Stimulated activated CD4-positive, alpha-beta T cell treated with anti-CD3 and anti-CD28 coated beads, Interleukin-15, amount 100 ng/mL, for 48 hours (primary cell): ENCODE measurements at regions not wholly inside any gene's neighbourhood (a gene's known extent, or its start where the extent isn't known, plus 50 kb on each side); places are given as distances from the start of the nearest gene placed in this dataset.

Experiments
- DNase-seq, 2 donors: peaks; one replicate each; pipeline ENCODE4 v3.0.0-alpha.2; 2020; ENCODE audit warnings: low read depth in 2 of 2

- DNase-seq = no peak
Observed at GRCh38 chr15:69505956-69506556, 53.4 kb downstream of the RPLP1 start.

GRCh38 chr15:69508659-69509058, 56.0 kb downstream of the RPLP1 start:
- no peak for DNase-seq

- DNase-seq = peak in 1 of 2 donors; percentile 10
Observed at GRCh38 chr15:69509131-69509530, 56.5 kb downstream of the RPLP1 start.

GRCh38 chr15:69510556-69510955, 57.9 kb downstream of the RPLP1 start:
- DNase-seq = no peak

GRCh38 chr15:69511015-69511414, 58.4 kb downstream of the RPLP1 start:
- DNase-seq = no peak

DNA sequence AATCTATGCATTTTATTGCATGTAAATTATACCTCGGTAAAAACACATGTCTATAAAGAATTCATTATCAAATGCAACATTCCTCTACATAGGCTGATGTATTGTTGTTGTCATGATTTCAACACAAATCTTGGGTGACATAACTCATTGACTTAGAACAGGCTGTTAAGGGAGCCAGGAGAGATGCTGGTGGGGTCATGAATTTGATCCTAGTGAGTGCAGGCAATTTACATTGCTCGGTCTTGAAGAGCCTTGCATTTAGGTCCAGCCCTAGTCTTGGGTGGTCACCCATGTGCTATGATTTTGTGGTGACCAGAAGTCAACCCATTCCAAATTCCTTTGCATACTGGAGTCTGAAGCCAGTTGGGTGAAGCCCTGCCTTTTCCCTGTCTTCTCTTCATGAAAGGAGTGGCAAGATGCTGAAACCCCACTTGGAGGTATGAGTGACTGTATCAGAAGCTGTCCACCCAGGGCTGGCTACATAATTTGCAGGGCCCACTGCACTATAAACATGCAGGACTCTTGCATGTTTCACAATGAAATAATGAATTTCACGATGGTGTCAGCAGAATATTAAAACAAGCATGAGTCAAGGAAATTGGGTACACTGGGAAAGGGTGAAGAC, 59.2 kb downstream of the RPLP1 start:
- no peak for DNase-seq

- no peak for DNase-seq
Observed at GRCh38 chr15:69513450-69513960, 60.9 kb downstream of the RPLP1 start.

DNA sequence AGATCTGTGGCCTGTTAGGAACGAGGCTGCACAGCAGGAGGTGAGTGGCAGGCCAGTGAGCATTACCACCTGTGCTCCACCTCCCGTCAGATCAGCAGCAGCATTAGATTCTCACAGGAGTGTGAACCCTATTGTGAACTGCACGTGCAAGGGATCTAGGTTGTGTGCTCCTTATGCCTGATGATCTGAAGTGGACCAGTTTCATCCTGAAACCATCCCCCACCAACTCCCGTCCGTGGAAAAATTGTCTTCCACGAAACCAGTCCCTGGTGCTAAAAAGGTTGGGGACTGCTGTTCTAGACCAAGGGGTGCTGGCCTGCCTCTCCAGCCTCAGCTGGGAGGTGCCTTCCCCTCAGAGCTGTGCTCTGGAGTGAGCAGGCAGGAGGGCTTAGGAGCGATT, 61.4 kb downstream of the RPLP1 start:
- no peak for DNase-seq

GRCh38 chr15:69515508-69515907, 62.9 kb downstream of the RPLP1 start:
- DNase-seq = no peak

DNA sequence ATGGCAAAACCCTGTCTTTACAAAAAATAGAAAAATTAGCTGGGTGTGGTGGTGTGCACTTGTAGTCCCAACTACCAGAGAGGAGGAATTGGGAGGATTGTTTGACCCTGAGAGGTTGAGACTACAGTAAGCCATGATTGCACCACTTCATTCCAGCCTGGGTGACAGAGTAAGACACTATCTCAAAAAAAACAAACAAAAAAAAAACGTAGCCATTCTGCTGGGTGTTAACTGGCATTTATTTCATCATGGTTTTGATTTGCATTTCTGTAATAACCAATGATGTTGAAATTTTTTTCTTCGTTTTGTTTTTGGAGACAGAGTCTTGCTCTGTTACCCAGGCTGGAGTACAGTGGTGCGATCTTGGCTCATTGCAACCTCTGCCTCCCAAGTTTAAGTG, 63.3 kb downstream of the RPLP1 start:
- no peak for DNase-seq

GRCh38 chr15:69517052-69517451, 64.4 kb downstream of the RPLP1 start:
- no peak for DNase-seq

DNA sequence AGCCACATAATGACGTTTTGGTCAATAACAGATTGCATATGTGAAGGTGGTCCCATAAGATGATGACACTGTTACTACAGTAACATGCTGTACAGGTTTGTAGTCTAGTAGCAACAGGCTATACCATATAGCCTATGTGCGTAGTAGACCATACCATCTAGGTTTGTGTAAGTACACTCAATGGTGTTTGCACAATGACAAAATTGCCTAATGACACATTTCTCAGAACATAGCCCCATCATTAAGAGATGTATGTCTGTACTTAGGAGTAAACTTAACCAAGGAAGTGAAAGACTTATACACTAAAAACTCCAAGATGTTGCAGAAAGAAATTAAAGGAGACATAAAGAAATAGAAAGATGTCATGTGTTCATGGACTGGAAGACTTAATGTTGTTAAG, 66.2 kb downstream of the RPLP1 start:
- no peak for DNase-seq

GRCh38 chr15:69520067-69520466, 67.4 kb downstream of the RPLP1 start:
- DNase-seq = no peak

DNA sequence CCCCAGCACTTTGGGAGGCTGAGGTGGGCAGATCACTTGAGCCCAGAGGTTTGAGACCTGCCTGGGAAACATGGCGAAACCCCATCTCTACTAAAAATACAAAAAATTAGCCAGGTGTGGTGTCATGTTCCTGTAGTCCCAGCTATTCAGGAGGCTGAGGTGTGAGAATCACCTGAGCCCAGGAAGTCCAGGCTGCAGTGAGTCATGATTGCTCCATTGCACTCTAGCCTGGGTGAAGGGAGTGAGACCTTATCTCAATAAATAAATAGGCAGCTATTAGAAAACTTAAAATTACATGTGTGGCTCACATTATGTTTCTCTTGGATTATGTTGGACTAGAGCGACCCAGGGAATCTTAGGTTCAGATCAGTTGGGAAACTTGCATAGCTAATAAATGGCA, 69.7 kb downstream of the RPLP1 start:
- DNase-seq = no peak

- DNase-seq = peak; percentile 42 to 66
Observed at GRCh38 chr15:69523010-69524001, 70.7 kb downstream of the RPLP1 start.

DNA sequence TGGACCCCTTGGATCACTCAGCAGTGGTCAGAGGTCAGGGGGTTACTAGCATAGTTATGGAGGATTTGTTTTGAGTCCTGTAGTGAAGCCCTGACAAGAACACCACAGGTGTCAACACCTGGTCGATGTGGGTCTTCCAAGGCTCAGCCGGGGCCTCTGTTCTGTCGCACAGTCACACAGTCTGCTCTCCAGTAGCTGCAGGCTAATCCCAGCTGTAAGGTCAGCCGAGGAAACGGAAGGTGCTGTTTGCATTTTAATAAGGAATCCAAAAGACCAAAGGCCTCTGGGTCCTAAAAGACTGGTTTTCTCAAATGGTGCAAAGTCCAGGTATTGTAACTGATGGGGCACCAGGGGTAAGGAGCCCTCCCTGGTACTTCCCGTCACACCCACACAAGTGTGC, 71.7 kb downstream of the RPLP1 start:
- no peak for DNase-seq

- no peak for DNase-seq
Observed at GRCh38 chr15:69524814-69525213, 72.2 kb downstream of the RPLP1 start.

DNA sequence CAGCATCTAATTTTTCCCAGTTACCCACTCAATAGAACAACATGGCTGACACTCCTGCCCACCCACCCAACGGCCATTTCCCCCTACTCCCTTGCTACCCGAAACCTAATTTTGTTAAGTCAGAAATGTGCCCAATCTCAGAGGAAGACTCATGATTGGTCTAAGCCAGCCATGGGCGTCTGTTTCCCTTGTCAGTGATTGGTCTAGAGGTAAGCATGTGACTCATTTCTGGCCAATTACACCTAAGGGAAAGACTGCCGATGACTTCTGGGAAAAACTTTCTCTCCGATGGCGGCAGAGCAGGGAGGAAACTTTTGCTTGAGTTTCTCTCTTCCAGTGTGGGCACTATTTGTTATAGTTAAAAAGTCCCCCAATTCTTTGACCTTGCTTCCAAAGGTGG, 72.9 kb downstream of the RPLP1 start:
- no peak for DNase-seq

- DNase-seq = no peak
Observed at GRCh38 chr15:69526081-69527061, 73.8 kb downstream of the RPLP1 start.

- no peak for DNase-seq
Observed at GRCh38 chr15:69529141-69529540, 76.5 kb downstream of the RPLP1 start.

GRCh38 chr15:69529961-69530633, 77.5 kb downstream of the RPLP1 start:
- no peak for DNase-seq
